ENCODE measurements at regions not wholly inside any gene's neighbourhood (a gene's known extent, or its start where the extent isn't known, plus 50 kb on each side); places are given as distances from the start of the nearest gene placed in this dataset.
"Not testable (repeated sequence)": the region's sequence is repeated elsewhere in the genome, so short reads cannot be mapped to it uniquely, and the experiment has no call there.

DNA sequence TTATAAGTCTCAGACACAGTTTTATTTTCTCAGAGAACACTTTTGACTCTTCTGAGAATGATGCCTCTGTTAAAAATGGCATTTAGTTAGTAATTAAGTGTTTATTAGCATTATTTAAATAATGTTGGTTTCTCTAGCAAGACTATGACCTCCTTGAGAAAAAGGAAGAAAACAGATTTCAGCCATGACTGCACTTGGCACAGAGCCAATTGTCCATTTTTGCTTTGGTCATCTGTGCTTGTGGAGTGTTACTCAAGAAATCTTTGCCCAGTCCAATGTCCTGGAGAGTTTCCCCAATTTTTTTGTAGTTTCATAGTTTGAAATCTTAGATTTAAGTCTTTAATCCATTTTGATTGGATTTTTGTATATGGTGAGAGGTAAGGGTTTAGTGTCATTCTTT lies 1229.4 kb upstream of the FAM98A start:
- DNase-seq (ENCODE audit: low spot score): no peak

DNA sequence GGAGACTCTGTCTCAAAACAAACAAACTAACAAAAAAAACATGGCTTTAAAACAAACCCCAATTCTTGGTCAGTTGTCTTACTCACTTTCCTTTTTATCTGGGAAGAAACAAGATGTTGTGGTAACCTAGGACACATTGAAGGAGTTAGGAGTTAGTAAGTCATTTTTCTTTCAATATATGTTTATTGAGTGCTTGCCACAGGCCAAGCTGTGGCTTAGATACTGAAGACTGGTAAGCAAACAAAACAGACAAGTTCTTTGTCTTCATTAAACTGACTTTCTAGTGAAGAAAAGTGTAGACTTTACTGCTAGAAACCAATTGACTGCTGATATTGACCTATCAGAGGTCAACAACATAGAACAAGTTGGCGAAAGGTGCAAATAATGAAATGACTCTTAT lies 1228.3 kb upstream of the FAM98A start:
- no peak for DNase-seq (ENCODE audit: low spot score)

DNA sequence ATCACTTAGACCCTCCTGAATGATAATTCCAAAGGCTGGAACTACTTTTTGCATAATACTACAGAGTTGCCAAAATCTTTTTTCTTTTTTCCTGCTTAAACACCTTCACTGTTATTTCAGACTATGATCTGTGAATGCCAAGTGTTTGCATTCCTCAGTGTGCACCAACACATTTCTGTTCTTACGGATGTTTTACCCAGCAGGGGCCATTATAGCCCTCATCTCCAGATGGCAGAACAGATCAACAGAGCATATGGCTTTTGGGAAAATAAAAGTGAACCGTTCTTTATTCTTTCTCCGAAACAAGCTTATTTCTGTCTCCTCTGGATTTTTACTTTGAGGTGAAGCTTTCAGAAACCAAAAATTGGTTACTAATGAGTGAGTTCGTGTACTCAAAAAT lies 1226.6 kb upstream of the FAM98A start:
- DNase-seq (ENCODE audit: low spot score): no peak

DNA sequence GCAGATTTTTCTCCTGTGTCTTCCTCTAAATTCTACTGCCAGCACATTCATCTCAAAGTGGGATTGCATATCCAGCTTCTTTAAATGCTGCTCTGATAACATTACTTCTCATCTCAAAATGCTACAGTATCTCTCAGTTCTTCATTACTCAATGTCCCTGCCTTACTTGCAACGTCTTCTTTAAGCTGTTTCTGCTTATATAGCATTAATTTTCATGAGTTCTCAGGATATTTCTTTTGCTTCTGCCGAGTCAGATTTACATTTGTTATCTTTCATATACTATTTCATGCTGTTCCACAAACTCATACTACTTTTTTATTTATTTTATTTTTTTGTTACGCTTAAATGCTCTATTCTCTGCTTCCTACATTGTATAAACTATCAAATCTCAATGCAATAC lies 1223.5 kb upstream of the FAM98A start:
- no peak for DNase-seq (ENCODE audit: low spot score)

DNA sequence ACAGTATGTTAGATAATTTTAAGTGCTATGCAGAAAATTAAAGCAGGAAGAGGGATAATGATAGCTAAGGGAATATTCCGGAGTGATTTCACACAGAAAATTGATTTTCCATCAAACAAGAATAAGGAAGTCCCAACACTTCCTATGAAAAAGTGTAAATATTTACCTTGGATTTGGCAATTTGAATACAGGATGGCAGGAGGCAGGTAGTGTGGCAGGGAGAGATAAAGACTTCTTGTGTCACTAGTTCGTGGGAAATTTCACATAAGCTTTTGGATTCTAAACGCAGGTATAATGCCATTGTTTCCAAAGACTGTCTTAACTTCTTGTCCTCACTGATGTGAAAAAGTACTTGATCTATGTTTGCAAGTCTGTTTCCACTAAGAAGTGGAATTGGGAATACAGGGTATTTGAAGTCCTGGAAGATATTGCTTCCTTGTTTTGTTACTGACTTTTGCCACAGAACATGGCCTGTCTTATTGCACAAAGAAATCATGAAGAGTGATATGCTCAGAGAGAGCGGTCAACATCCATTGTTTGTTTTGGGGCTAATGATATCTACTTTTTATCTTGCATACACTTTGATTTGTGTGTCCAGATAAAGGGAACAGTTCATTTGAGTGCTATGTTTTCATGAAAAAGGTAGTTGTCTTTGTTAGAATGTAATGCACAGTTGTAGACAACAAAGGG lies 1216.1 kb upstream of the FAM98A start:
- no peak for DNase-seq (ENCODE audit: low spot score)

DNA sequence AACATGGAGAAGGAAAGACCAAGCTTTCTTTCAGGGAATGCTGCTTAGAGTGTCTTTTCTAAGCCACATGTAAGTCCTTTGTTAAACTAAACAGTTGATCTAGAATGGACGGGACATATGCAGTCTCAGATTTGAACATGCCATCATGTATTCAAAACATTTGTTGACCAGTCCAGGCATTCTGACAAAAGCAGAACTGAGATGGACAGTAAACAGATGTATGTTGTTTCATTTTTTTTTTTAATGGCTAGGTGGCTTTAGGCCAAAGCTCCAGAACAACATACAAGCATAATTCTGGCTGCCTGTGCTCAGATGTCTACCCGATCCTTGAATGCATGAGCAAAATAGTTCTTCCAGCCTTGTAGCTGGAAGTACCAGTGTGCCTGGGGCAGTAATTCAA lies 1211.4 kb upstream of the FAM98A start:
- no peak for DNase-seq (ENCODE audit: low spot score)

DNA sequence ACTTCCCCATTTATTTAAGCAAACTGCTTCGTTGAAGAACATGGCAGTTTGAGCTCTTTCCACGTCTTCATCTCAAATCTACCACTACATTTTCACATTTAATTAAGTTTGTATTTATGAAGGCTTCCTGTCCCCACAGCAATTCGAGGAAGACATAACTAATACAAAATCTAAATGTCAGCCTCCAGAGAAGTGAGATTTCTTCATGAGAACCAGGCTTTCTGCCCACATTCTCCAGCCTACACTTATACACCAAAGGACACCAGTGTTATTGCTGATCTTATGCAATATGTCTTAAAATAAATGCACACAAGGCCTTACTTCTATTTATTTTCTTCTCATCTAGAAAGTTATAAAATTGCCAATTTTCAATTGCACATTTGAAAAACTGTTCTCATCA lies 1209.3 kb upstream of the FAM98A start:
- DNase-seq (ENCODE audit: low spot score): no peak

DNA sequence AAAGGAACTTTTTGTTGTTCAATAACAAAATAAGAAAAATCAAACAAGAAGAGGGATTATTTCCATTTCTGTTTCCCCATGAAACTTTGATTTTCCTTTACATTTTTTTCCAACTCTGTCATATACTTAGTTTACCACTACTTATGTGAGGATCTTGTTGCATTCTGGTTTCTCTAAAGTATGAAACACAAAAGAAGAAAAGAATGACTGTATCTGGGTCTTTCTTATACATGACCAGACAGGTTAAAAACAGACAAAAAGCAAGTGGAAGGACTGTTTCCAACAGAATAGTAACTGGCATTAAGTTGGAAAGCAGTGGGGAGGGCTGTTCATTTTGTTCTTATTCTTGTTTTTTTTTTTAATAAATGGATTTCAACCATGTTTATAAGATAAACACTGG lies 1207.8 kb upstream of the FAM98A start:
- DNase-seq (ENCODE audit: low spot score): no peak

DNA sequence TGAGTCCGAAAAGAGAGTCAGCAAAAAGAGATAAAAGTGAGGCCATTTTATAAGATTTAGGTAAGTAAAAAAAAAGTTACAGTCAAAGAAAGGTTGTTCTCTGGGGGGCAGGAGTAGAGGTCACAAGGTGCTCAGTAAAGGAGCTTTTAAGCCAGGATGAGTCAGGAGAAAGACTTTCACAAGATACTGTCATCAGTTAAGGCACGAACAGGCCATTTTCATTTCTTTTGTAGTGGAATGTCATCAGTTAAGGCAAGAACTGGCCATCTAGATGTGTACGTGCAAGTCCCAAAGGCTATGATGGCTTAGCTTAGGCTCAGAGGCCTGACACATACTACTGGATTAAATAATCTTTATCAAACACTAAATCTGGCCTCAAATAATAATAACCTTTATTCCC lies 1207.3 kb upstream of the FAM98A start:
- no peak for DNase-seq (ENCODE audit: low spot score)

DNA sequence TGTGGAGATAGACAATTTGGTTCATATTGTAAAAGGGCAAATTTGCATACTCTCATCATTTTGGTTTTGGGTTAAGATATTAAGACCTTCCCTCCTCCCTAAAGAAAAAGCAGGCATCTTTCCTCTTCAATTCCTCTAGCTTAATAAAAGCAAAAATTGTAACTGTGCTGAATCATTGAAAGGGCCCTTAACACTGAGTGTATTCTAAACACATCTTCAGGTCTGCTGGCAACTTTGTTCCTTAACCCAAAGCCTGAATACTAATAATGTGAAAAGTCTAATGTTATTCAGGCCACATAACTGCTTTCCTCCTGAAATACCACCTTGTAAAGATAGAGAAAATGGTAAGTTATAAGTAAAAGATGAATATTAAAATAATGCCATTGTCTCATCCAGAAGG lies 1200.5 kb upstream of the FAM98A start:
- DNase-seq (ENCODE audit: low spot score): no peak

DNA sequence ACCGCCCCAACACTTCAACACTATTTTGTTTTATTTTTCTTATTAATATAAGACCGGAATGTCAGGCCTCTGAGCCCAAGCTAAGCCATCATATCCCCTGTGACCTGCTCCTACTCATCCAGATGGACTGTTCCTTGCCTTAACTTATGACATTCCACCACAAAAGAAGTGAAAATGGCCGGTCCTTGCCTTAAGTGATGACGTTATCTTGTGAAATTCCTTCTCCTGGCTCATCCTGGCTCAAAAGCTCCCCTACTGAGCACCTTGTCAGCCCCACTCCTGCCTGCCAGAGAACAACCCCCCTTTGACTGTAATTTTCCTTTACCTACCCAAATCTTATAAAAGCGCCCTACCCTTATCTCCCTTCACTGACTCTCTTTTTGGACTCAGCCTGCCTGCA lies 1196.5 kb upstream of the FAM98A start:
- DNase-seq (ENCODE audit: low spot score): not testable (repeated sequence)

DNA sequence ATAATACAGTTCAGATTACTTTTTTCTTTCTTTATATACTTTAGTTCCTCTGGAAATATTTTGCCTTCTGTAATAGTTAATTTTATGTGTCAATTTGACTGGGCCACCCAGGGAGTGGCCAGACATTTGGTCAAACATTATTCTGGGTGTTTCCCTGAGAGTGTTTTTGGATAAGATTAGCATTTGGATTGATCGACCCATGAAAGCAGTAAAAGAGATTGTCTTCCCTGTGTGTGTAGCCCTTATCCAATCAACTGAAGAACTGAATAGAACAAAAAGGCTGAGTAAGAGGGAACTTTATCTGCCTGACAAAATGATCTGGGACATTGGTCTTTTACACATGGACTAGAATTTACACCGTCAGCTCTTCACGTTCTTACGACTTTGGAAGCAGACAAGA lies 1190.1 kb upstream of the FAM98A start:
- no peak for DNase-seq (ENCODE audit: low spot score)

DNA sequence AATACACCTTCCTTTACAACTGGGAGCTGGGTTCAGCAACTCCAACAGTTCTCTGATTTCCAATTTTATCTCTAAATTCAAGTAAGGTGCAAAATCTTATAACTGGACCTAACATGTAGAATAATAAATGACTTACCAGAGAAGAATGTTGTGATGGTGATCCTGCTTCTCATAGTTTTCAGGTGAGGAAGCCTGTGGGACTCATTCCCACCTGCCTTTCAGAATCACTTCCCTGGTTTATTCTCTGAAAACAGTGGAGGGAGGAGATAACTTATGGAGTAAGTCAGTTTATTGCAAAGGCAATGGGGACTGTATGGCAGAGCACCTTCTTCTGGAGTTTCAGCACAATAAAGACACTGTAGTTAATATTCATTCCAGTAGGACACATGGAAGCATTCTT lies 1188.2 kb upstream of the FAM98A start:
- no peak for DNase-seq (ENCODE audit: low spot score)

DNA sequence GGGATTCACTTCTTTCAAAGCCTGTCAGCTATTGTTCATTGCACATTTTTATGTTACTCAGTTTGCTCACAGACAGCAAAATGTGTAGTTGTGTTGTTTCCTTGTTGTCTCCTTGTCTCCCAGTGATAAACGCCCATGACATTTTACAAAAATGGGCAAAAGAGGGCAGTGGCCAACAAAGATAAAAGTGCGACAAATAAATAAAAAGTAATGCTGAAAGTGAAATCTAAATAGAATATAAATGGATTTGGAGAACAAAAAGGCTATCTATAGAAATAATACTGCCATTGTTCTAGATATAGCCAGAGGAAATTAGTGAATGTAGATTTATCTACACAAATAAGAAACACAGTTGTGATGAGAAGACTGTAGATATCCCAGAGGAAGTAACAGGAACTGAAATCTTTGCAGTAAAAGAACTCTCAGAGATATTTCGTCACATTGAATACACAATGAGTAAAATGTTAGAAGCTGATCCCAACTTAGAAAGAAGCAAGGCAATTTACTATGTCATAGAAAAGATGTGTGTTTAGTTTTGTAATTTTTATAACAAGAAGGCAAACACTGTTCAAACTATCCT lies 1186.2 kb upstream of the FAM98A start:
- no peak for DNase-seq (ENCODE audit: low spot score)

DNA sequence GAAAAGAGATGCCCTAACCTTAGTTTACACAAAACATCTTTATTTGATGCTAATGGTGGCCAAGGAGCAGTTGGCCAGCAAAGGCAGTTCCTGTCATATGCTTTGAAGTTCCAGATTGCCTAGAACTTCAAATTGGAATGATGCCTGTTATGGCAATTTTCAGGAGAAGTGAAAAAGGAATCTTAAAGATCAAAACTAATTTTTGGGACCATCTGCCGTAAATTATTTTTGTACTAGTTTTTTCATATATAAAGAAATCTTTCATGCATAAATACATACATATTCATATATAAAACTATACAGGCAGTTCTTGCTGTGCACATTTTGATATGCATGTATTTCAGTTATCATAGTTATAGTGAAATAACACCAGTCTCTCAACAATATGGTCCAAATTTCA lies 1185.6 kb upstream of the FAM98A start:
- DNase-seq (ENCODE audit: low spot score): no peak

DNA sequence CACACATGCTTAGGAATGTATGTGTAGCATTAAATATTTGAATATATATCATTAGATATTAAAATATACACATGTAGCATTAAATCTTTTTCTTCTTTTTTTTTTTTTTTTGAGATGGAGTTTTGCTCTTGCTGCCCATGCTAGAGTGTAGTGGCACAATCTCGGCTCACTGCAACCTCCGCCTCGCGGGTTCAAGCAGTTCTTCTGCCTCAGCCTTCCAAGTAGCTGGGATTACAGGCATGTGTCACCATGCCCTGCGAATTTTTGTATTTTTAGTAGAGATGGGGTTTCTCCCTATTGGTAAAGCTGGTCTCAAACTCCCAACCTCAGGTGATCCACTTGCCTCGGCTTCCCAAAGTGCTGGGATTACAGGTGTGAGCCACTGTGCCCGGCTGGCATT lies 1151.6 kb upstream of the FAM98A start:
- DNase-seq (ENCODE audit: low spot score): not testable (repeated sequence)

DNA sequence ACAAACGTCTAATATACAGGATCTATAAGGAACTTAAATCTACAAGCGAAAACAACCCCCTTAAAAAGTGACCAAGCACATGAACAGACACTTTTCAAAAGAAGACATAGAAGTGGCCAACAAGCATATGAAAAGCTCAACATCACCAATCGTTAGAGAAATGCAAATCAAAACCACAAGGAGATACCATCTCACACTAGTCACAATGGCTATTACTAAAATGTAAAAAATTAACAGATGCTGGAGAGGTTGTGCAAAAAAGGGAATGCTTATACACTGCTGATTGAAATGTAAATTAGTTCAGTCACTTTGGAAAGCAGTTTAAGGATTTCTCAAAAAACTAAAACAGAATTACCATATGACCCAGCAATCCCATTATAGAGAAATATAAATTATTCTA lies 1148.5 kb upstream of the FAM98A start:
- no peak for DNase-seq (ENCODE audit: low spot score)

DNA sequence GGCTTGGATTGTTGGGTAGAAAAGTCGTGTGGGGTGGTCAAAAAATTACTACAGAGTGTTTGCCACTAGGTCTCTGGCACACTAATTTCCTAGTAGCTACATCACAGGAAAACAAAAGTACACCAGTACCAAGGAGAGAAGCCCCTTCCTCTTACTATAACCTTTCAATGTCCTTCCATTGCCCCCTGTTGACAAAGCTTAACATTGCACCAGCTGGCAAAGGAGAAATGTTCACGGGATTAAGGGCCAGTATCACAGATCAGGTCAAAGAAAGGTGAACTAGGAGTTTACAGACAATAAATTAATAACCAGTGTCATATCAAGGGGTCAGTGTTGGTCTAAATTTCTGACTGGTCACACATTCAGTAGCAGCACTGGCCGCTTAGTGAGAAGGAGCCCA lies 1139.6 kb upstream of the FAM98A start:
- peak; percentile 8 for DNase-seq (ENCODE audit: low spot score)

DNA sequence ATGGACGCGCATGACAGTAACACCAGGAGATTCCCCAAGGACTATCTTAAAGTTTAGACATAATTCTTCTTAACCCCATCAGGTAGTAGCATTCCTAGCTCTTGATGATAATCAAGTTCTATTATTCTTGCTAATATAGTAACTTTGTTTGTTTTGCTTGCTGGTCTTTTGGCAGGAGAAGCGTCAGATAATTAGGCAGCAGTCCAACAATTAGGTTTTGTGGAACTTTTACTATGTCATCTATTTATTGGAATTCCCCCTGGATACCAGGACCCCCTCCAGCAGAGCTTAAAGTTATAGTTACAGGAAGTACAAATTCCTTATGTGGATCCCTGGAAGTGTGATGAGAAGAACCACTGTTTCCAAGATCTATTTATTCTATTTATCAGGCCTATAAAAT lies 1138.0 kb upstream of the FAM98A start:
- no peak for DNase-seq (ENCODE audit: low spot score)

DNA sequence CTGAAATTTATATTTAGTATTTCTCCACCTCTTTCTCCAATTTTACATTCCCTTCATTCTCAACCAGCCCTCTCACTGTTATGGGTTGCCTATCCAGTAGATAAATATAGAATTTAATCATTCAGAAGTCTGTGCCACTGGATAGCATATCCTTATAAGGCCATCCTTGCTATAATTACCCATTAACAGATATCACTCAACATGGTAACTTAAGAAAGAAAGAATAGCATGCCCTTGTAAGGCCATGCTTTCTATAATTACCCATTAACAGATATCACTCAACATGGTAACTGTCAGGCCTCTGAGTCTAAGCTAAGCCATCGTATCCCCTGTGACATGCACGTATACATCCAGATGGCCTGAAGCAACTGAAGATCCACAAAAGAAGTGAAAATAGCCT lies 1137.4 kb upstream of the FAM98A start:
- no peak for DNase-seq (ENCODE audit: low spot score)

DNA sequence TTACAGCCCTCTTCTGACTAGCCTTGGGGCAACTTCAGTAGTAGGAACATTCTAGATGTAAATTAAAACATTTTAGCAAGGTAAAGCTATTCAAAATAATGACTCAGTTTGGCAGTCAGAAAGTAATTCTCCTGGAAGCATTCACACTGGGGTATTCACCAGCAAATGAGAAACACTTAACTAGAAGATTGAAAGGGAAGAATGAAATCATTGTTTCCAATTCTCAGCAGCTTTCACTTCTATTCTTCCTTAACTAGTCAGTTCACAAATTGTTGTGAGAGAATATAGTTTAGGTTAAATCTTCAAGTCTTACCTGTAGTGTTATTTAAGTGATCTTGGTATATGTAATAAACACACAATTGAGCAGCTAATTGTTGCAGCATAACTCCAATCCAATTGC lies 1135.6 kb upstream of the FAM98A start:
- no peak for DNase-seq (ENCODE audit: low spot score)

DNA sequence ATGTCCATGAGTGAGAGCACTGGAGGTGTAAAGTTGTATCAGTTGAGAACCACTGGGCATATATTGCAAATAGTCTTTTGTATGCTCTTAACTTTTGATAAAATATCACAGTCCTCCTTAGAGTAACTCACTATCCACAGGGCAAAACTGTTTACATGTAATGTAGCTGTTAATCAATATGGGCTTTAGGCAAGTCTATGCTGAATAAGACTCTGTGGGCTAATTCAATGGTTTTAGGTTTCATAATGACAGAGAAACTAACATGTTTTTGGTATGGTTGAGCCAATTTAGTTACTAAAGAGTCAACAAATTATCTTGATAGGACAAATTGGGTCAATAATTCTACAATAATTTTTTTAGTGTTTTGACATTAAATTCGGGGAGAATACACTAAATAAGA lies 1134.9 kb upstream of the FAM98A start:
- DNase-seq (ENCODE audit: low spot score): no peak

DNA sequence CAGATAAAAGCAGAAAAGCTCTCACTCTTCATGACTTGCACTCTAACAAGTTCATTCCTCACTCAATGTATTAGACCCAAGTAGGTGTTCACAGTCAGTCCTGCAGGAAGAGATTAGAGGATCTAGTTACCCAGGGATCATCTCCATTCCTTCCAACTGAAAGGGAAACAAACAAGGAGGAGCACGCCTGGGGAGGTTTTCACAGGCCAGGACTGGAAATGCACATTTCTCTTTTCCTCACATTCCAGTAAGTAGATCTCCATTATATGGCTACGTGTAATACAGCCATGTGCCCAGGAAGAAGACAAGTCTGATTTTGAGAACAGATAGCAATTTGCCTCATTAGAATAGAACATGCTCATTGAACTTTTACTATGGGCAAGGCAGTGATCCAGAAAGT lies 1132.2 kb upstream of the FAM98A start:
- DNase-seq (ENCODE audit: low spot score): no peak

DNA sequence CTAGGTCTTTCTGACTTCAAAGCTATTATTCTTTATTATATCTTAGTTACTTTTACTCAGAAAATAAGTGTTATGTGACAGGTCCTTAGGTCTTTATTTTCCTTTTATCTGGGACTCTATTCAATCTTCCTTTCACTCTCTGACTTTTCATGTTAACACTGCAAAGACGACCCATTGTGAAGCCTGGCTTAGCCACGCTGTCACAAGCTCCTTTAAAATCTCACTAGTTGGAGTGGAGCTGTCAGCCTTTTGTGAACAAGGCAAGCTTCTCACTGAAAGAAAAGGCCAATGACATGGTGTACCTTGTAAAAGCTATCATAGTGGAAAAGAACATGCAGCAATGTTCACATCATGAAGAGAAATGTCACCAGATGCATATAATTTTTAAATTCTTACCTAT lies 1130.7 kb upstream of the FAM98A start:
- DNase-seq (ENCODE audit: low spot score): no peak
